HG03460 (cell line): ENCODE measurements at regions not wholly inside any gene's neighbourhood (a gene's known extent, or its start where the extent isn't known, plus 50 kb on each side); places are given as distances from the start of the nearest gene placed in this dataset.

Experiments
- ATAC-seq: cut with Tn5 transposase; IDR thresholded peaks from one replicate; pipeline ENCODE4 v1.9.1; 2021; ENCODE audit not compliant: unreplicated experiment

DNA sequence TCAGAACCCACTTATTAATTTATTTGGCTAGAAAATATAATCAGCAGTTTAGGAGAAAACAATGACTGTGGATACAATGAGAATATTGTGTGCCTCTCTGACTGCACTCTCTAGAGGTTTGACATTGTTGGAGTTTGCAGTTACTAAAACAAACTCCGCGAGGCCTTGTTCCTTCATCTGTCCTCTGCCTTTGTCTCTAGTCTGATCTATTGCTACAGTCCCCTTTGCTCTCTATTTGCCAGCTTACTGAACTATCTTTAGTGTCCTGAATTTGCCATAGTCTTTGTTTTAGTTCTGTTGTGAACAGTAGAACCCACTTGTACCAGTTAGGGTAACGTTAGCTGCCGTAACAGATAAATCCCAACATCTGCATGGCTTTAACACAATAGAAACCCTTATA, 81.4 kb upstream of the RPS6KA3 start:
- ATAC-seq: no peak

DNA sequence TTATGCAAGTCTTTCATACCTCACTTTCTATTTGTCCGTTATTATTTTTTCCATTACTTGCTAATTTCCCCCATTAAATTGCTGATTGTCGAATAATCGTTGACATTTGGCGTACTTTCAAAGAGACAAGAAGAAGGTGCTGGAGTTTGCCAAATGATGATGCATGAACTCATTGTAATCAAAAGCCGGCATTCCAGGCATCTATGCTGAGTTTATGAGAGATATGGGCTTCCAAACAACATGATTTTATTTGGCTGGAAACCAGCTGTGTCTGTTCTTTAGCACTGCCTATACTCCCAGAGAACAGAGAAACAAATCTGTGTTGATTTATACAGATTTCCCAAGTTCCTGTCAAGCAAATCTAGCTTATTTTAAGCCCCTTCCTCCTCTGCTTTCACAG, 80.8 kb upstream of the RPS6KA3 start:
- ATAC-seq: no peak

- no peak for ATAC-seq
Observed at GRCh38 chrX:20333672-20334071, 67.0 kb upstream of the RPS6KA3 start.

DNA sequence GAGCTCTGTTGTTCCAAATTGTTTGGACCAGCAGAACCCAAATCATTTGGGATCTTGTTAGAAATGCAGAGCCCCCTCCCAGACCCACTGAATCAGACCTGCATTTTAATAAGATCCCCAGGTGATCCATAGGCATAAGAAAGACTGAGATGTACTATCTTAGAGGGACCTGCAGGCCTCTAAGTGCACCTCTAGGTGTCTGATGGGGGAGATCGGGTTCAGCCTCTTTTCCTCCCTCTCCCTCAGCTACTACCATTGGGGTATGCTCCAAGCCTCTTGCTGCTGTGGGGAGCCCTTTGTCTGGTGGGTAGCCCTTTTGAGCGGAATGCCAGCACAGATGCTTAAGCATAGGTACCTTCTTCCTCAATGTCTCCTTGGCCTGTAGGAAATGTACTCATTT, 63.8 kb upstream of the RPS6KA3 start:
- no peak for ATAC-seq

DNA sequence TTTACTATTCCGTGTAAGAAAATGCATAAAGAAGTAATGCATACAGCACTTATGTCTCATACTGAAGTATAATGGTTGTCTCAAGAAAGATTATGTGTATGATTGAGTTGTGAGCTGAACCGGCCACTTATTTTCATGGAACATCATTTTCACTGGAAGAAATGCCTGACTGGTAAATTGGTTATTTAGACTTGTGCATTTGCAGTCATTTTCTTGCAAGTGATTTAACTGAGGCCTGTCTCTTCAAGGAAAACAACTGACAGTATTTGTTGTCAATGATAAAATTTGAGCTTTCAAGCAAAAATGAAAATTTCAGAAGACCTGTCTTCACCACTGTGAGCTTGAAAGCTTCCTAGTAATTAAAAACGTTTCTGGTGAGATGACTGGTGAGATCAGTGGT, 62.7 kb upstream of the RPS6KA3 start:
- no peak for ATAC-seq

GRCh38 chrX:20325786-20326388, 59.2 kb upstream of the RPS6KA3 start:
- ATAC-seq: no peak

DNA sequence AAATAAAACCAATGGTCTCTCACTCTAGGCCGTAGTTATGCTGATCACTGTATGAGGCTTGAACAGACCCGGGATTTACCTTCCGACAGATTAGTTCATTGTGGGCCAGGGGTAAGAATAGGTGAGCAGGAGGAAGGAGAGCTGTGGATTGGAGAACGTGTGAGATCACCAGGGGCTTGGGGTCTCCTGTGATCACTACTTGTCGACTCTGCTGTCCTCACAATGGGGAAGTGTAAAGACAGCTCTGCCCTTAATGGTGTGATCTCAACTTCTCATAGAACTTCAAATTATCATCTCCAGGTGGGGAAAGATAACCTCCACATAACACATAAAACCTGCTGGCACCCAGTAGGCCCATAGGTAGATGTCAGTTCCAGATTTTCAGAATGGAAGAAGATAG, 56.2 kb upstream of the RPS6KA3 start:
- no peak for ATAC-seq

- peak; percentile 97 for ATAC-seq
Observed at GRCh38 chrX:20320461-20321159, 53.9 kb upstream of the RPS6KA3 start.

DNA sequence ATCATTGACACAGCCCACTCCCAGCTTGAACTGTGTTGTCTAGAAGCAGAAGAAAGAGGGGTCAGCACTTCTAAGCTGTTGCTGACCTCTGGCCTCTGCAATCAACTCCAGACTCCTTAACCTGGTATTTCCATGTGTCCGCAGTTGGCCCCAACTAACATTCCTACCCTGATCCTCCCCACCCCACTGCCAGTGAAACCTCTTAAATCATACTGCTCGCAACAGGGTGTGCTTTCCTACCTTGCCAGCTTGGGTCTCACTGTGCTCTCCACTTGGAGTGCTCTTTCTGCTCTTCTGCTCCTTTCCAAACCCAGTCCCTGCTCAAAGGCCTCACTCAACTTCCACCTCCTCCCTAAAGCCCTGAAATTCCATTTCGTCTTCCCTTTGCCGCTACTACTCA, 52.3 kb upstream of the RPS6KA3 start:
- no peak for ATAC-seq

- ATAC-seq: no peak
Observed at GRCh38 chrX:20317873-20318272, 51.2 kb upstream of the RPS6KA3 start.
